DMS114 treated with DMSO at 0.1 percent for 48 hours (cell line): ENCODE measurements at regions not wholly inside any gene's neighbourhood (a gene's known extent, or its start where the extent isn't known, plus 50 kb on each side); places are given as distances from the start of the nearest gene placed in this dataset.

Source experiments
- DNase-seq: peaks from one replicate; lab custom pipeline; 2025; ENCODE audit not compliant: unreplicated experiment; lab: John Stamatoyannopoulos, UW

GRCh38 chr21:21605521-21605920 lies 607.3 kb downstream of the NCAM2 start:
- DNase-seq: no peak

DNA sequence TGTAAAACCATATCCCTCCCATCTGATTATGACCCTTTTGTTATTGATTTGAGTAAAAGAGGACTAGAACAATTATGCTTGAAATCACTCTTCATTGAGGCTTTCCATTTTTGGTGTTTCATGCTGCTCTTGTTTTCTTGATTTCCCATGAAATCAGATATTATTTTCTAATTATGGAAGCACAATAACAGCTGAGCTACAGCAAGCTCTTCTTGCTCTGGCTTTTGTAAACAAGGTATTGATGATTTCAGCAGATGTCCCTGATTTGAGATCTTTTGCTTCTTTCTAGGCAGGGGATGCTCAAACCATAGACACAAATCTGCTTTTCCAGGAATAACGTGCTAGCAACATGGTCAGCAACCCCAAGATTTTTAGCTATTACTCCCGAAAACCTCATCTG lies 607.8 kb downstream of the NCAM2 start:
- DNase-seq: no peak

DNA sequence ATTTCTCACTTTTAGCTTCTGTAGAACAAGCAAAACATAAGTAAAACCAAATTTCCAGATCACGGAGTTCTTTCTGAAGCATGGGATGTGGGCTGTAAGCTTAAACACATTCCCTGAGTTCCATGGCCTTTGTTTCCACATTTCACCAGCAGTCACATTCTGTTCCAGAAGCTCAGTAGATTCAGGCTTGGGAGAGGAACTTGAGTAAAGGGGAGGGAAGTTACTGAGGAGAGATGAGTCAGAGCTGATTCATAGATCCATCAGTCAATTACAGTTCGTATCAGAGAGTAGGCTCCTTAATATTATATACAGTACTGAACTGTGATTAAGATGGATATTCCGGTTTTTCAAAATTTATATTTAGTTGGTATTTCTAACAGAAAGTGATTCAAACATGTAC lies 614.3 kb downstream of the NCAM2 start:
- no peak for DNase-seq

DNA sequence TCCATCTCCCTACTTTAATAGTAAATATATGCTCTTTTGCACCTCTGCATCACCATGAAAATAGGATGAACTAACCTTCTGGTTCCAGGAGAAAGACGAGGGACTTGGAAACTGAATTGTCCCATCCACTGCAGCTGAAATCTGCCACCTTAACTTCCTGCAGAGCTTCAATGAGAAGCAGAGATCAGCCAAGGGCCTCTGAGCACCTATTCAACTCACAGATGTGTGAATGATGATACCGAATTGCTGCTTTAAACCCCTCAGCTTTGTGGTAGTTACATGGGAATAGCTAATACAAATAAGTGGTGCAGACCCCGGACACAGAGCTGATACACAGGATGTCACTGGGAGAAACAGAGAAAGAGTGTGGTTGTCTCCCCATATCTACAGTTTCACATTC lies 616.8 kb downstream of the NCAM2 start:
- DNase-seq: no peak

DNA sequence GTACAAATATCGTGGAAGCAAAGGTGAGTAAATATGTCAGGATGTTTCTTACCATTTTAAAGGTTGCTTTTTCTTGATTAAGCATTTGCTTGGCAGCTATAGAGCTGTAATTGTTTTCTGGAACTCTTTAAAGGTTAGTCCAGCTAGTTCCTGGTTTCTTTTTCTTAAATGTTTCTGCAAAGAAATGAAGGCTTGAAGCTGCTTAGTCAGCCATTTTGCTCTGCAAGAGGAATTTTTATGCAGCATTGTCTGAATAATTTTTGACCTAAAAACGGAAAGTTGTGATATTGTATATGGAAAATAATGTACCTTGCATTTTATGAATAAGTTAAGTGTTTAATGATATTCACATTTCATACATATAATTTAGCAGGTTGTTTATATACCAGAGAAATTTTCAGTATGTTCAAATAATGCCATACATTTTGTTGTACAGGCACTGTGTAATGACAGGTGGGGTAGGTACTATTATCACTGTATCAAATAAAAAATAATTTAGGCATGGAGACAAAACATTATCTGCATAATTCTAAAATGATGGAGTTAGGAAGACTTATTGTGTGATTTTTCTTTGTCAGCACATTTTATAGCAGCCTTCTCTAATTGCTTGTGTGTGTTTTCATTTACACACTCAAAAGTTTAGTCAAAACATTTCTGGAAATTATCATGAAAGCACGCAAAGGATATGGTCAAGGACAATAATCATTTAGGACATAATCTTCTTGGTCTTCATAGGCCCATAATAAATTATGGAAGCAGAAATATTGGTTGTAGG lies 624.4 kb downstream of the NCAM2 start:
- no peak for DNase-seq

GRCh38 chr21:21624674-21625073 lies 626.5 kb downstream of the NCAM2 start:
- DNase-seq: no peak

GRCh38 chr21:21631961-21632360 lies 633.8 kb downstream of the NCAM2 start:
- no peak for DNase-seq

- no peak for DNase-seq
Observed at GRCh38 chr21:21632926-21633325, 634.7 kb downstream of the NCAM2 start.

DNA sequence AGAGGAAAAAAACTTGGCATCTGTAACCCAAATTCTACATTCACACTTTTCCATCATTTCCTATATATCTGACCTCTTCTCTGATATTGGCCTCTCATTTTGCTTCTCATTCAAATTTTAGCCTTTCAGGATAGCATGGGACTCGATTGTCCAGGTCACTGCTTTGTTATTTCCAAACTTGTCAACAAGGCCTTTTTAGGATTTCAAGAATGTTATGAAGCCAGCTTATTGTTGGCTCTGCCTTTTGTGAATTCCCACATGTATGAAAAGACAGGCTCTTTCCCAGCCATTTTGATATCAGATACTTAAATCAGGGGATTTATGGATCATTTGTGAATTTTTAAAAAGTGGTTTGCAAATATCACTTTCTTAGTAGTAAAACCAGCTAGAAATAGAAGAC lies 663.5 kb downstream of the NCAM2 start:
- no peak for DNase-seq

DNA sequence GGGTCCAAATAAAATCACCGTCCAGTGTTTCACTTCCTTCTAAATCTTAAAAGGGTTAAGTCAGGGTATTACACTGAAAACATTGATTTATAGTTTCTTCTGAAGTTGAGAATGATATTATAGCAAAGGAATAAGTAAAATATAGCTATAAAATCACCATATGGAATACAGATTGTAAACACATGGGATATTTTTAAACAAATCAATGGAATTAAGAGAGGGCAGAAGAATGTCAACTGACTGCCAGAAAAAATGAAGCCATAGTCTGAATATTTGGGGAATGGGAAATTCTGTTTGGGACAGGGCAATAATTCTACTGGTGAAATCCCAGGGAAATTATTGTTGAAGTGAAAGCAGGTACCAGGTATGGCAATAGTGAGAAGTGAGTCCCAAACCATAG lies 664.6 kb downstream of the NCAM2 start:
- no peak for DNase-seq

- no peak for DNase-seq
Observed at GRCh38 chr21:21664871-21665270, 666.7 kb downstream of the NCAM2 start.

DNA sequence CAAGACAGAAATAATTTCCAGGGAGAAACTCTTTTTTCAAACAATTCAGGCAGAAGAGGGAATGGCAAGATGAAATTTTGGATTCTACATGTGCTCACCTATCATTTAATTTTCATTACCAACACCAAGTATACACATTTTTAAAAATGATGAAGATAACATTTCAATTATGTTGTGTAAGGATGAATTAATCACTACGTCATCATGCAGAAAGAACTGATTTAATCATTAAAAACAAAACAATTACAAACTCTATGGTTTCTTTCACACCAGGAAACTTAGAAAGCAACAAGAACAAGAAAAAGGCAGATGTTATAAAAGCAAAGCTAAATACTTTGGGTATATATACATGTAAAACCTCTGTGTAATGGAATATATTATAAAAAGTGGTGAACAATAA lies 668.5 kb downstream of the NCAM2 start:
- no peak for DNase-seq

DNA sequence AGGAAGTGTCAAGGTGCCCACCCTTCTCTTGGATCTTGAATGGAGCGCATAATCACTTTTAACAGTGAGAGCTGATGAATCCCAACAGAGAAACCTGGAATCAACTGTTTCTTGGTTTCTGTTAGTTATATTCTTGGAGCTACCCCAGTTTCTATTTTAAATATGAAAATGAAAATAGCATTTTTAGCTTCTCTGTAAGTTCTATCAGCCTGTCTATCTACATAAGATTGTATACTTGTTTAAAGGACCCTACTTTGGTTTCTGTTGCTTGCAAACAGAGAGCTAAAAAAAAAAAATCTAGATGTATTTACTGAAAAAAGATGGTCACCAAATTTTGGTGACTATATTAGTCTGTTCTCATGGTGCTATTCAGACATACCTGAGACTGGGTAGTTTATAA lies 670.0 kb downstream of the NCAM2 start:
- DNase-seq: no peak

- DNase-seq: no peak
Observed at GRCh38 chr21:21673959-21674358, 675.8 kb downstream of the NCAM2 start.

GRCh38 chr21:21675601-21676000 lies 677.4 kb downstream of the NCAM2 start:
- DNase-seq: no peak

DNA sequence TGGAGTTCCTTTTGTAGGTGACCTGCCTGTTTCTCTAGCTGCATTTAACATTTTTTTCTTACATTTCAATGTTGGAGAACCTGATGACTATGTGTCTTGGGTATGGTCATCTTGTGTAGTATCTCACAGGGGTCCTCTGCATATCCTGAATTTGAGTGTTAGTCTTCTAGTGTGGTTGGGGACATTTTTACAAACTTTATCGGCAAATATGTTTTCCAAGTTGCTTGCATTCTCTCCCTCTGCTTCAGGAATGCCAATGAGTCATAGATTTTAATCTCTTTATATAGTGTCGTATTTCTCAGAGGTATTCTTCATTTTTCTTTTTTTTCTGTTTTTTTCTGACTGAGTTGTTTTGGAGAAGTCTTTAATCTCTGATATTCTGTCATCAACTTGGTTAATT lies 684.0 kb downstream of the NCAM2 start:
- DNase-seq: no peak

DNA sequence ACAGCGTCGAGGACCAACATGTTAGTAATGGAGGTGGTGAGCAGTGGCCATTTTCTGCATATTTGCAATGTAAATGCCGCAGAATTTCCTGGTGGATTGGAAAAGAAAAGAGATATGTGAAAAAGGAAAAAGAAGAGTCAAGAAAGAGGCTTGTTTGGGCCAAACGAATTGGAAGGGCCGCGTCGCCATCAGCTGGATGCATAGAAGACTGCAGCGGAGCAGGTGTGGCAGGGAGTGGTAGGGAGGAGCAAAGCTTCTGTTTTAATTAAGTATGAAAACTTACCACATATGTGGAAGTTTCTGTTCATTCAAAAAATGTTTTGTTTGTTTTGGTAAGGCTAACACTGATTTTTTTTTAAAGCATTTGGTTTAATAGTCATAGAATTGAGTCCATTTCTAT lies 690.7 kb downstream of the NCAM2 start:
- DNase-seq: no peak

GRCh38 chr21:21690068-21690665 lies 692.0 kb downstream of the NCAM2 start:
- DNase-seq: no peak

GRCh38 chr21:21712748-21713520 lies 714.7 kb downstream of the NCAM2 start:
- no peak for DNase-seq

DNA sequence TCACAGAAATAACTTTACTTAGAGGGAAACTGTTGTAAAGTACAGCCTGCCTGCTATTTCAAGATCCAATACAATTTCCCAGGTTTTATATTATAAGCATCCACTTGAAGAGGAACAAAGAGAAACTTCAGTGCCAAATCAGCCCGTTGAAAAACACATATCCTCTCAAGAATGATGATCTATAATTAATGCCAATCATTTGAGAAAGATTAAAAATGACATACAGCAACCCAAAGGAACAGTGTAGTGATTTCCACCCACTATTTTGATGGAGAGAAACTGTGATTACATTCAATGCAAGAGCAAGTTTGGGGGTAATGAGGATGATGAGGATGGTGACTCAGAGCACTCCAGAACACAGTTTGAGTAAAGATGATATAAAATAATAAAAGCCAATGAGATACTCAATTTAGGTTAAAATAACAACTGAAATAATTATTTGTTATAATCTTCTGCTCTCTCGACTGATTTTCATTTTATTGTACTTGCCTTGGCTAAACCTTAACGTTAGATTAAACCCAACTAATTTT lies 715.5 kb downstream of the NCAM2 start:
- no peak for DNase-seq

DNA sequence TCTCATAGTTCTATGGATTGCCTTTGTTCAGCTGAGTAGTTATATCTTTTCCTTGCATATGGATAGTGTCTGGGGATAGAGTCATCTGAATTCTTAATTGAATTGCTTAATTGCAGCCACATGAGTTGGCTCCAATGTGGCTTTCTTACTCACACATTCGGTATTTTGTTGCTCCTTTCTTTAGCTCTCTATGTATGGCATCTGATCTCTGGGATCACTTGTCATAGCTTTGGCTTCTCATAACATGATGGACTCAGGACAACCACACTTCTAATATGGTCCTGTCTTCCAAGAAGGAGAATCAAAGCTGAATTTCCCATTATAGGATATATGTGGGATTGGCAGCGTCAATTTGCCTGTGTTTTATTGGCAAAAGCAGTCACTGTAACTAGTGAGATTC lies 716.2 kb downstream of the NCAM2 start:
- no peak for DNase-seq
